ENCODE measurements at regions not wholly inside any gene's neighbourhood (a gene's known extent, or its start where the extent isn't known, plus 50 kb on each side); places are given as distances from the start of the nearest gene placed in this dataset.

DNA sequence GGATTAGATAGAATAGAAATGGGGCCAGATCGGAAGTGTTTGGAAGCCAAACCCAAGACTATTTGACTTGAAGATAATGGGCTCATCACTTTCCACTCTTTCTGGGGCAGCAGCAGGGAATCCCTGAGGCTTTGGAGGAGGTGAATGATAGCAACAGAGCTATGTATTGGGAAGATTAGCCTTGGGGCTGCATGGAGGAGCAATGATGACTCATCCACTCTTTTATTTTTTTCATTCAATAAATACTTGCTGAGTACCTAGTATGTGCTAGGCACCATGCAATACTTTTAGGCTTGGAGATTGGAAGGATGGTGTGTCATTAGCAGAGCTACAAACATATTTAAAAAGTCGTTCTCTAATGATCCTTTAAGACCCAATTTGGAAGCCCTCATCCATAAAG lies 166.9 kb upstream of the FOXD3 start:
- Histone ChIP-seq H3K23ac (ENCODE audit: low read depth, low read length, poor library complexity) (no peak overlapping the region), H3K4ac (ENCODE audit: low read length) (no peak overlapping the region), H3K36me3 (replicated peaks in 1 of 2; ENCODE audit: control insufficient read depth in 2 of 2, insufficient read depth in 2 of 2, low read length in 2 of 2) (no peaks in the 10 kb centered on the region), H3K9me3 (replicated peaks in 1 of 2; ENCODE audit: control insufficient read depth in 2 of 2, insufficient read depth in 1 of 2, low read depth in 1 of 2, low read length in 2 of 2) (no peaks in the 10 kb centered on the region), H3K4me3 (ENCODE audit: low read length in 2 of 2) (no peak overlapping the region), H2BK12ac (ENCODE audit: low read length) (no peak overlapping the region), H3K18ac (ENCODE audit: low read length) (no peak overlapping the region), H3K9ac (ENCODE audit: low read depth, low read length, poor library complexity) (no peak overlapping the region), H3K27ac (replicated peaks; ENCODE audit: low read length) (no peak overlapping the region), H3K4me1 (ENCODE audit: control insufficient read depth in 2 of 2, insufficient read depth in 1 of 2, low read depth in 1 of 2, low read length in 2 of 2) (no peaks in the 10 kb centered on the region), H2BK15ac (ENCODE audit: low read length) (no peak overlapping the region), H4K8ac (ENCODE audit: low read depth, low read length) (no peak overlapping the region), H2BK120ac (ENCODE audit: low read depth, low read length) (no peak overlapping the region), H2AK5ac (ENCODE audit: low read depth, low read length) (no peak overlapping the region), H3K27me3 (ENCODE audit: control insufficient read depth in 3 of 3, insufficient read depth in 3 of 3, low read depth in 1 of 3, low read length in 3 of 3) (no peaks in the 10 kb centered on the region), H2BK5ac (ENCODE audit: low read length) (no peak overlapping the region), H3K4me2 (ENCODE audit: insufficient read depth, low read length, poor library complexity, severe bottlenecking) (no peak overlapping the region), H2AFZ (ENCODE audit: low read length) (no peak overlapping the region), H4K91ac (ENCODE audit: low read depth, low read length, poor library complexity) (no peak overlapping the region), H3K14ac (ENCODE audit: low read length) (no peak overlapping the region), H3K79me1 (ENCODE audit: low read depth, low read length) (no peaks in the 10 kb centered on the region)
- DNase-seq (ENCODE audit: low spot score) = no peak
- no CpG with 5 or more reads among the region's 2 CpGs for WGBS, 2 donors (ENCODE audit: extremely low coverage in 2 of 2, insufficient read length in 2 of 2, insufficient replicate concordance in 1 of 2)

DNA sequence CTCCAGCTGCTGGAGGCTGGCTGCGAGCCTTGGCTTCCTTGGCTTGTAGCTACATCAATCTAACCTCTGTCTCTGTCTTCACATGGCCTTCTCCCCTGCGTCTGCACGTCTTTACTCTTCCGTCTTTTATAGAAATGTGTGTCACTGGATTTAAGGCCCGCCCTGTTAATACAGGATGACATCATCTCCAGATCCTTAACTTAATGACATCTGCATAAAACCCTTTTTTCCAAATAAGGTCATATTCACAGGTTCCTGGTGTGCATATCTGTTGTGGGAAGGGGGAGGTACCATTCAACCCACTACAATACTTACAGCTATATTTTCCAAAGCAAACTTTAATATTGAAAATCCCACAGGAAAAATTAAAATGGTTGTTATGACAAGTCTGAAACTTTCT lies 165.3 kb upstream of the FOXD3 start:
- Histone ChIP-seq H3K9me3 (replicated peaks in 1 of 2; ENCODE audit: control insufficient read depth in 2 of 2, insufficient read depth in 1 of 2, low read depth in 1 of 2, low read length in 2 of 2) (no peaks in the 10 kb centered on the region), H2BK120ac (ENCODE audit: low read depth, low read length) (no peak overlapping the region), H3K14ac (ENCODE audit: low read length) (no peak overlapping the region), H2BK12ac (ENCODE audit: low read length) (no peak overlapping the region), H4K8ac (ENCODE audit: low read depth, low read length) (no peak overlapping the region), H3K23ac (ENCODE audit: low read depth, low read length, poor library complexity) (no peak overlapping the region), H3K4me2 (ENCODE audit: insufficient read depth, low read length, poor library complexity, severe bottlenecking) (no peak overlapping the region), H3K79me1 (ENCODE audit: low read depth, low read length) (no peaks in the 10 kb centered on the region), H3K27ac (replicated peaks; ENCODE audit: low read length) (no peak overlapping the region), H2BK15ac (ENCODE audit: low read length) (no peak overlapping the region), H3K4ac (ENCODE audit: low read length) (no peak overlapping the region), H2AK5ac (ENCODE audit: low read depth, low read length) (no peak overlapping the region), H4K91ac (ENCODE audit: low read depth, low read length, poor library complexity) (no peak overlapping the region), H3K18ac (ENCODE audit: low read length) (no peak overlapping the region), H3K9ac (ENCODE audit: low read depth, low read length, poor library complexity) (no peak overlapping the region), H2AFZ (ENCODE audit: low read length) (no peak overlapping the region), H2BK5ac (ENCODE audit: low read length) (no peak overlapping the region), H3K27me3 (ENCODE audit: control insufficient read depth in 3 of 3, insufficient read depth in 3 of 3, low read depth in 1 of 3, low read length in 3 of 3) (no peaks in the 10 kb centered on the region), H3K4me1 (ENCODE audit: control insufficient read depth in 2 of 2, insufficient read depth in 1 of 2, low read depth in 1 of 2, low read length in 2 of 2) (no peaks in the 10 kb centered on the region), H3K4me3 (ENCODE audit: low read length in 2 of 2) (no peak overlapping the region), H3K36me3 (replicated peaks in 1 of 2; ENCODE audit: control insufficient read depth in 2 of 2, insufficient read depth in 2 of 2, low read length in 2 of 2) (no peaks in the 10 kb centered on the region)
- DNase-seq (ENCODE audit: low spot score) = no peak
- WGBS, 2 donors (ENCODE audit: extremely low coverage in 2 of 2, insufficient read length in 2 of 2, insufficient replicate concordance in 1 of 2) = no CpG with 5 or more reads among the region's 5 CpGs

DNA sequence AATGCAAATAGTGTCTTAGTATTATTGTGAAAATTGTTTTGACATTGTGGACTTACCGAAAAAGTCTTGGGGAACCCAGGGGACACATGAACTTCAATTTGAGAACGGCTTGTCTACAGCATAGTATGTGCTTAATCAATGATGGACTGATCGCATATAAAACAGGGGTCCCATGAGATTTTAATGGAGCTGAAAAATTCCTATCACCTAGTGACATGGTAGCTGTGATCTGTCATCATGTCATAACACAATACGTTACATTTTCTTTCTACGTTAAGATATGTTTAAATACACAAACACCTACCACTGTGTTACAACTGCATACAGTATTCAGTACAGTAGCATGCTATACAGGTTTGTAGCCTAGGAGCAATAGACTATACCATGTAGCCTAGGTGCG lies 153.3 kb upstream of the FOXD3 start:
- H3K14ac ChIP-seq (ENCODE audit: low read length) = no peak overlapping the region
- no peak overlapping the region for H3K23ac ChIP-seq (ENCODE audit: low read depth, low read length, poor library complexity)
- no peaks in the 10 kb centered on the region for H3K9me3 ChIP-seq (replicated peaks in 1 of 2; ENCODE audit: control insufficient read depth in 2 of 2, insufficient read depth in 1 of 2, low read depth in 1 of 2, low read length in 2 of 2)
- H2BK5ac ChIP-seq (ENCODE audit: low read length) = no peak overlapping the region
- no peak overlapping the region for H3K18ac ChIP-seq (ENCODE audit: low read length)
- H4K91ac ChIP-seq (ENCODE audit: low read depth, low read length, poor library complexity) = no peak overlapping the region
- no peak overlapping the region for H2AFZ ChIP-seq (ENCODE audit: low read length)
- H3K4me2 ChIP-seq (ENCODE audit: insufficient read depth, low read length, poor library complexity, severe bottlenecking) = no peak overlapping the region
- no peaks in the 10 kb centered on the region for H3K4me1 ChIP-seq (ENCODE audit: control insufficient read depth in 2 of 2, insufficient read depth in 1 of 2, low read depth in 1 of 2, low read length in 2 of 2)
- no CpG with 5 or more reads among the region's 6 CpGs for WGBS, 2 donors (ENCODE audit: extremely low coverage in 2 of 2, insufficient read length in 2 of 2, insufficient replicate concordance in 1 of 2)
- DNase-seq (ENCODE audit: low spot score) = no peak
- no peak overlapping the region for H4K8ac ChIP-seq (ENCODE audit: low read depth, low read length)
- no peak overlapping the region for H3K4ac ChIP-seq (ENCODE audit: low read length)
- H3K27me3 ChIP-seq (ENCODE audit: control insufficient read depth in 3 of 3, insufficient read depth in 3 of 3, low read depth in 1 of 3, low read length in 3 of 3) = no peaks in the 10 kb centered on the region
- H3K27ac ChIP-seq (replicated peaks; ENCODE audit: low read length) = no peak overlapping the region
- H3K79me1 ChIP-seq (ENCODE audit: low read depth, low read length) = no peaks in the 10 kb centered on the region
- no peak overlapping the region for H2BK12ac ChIP-seq (ENCODE audit: low read length)
- no peak overlapping the region for H3K9ac ChIP-seq (ENCODE audit: low read depth, low read length, poor library complexity)
- no peaks in the 10 kb centered on the region for H3K36me3 ChIP-seq (replicated peaks in 1 of 2; ENCODE audit: control insufficient read depth in 2 of 2, insufficient read depth in 2 of 2, low read length in 2 of 2)
- no peak overlapping the region for H2AK5ac ChIP-seq (ENCODE audit: low read depth, low read length)
- no peak overlapping the region for H2BK15ac ChIP-seq (ENCODE audit: low read length)
- no peak overlapping the region for H3K4me3 ChIP-seq (ENCODE audit: low read length in 2 of 2)
- H2BK120ac ChIP-seq (ENCODE audit: low read depth, low read length) = no peak overlapping the region

DNA sequence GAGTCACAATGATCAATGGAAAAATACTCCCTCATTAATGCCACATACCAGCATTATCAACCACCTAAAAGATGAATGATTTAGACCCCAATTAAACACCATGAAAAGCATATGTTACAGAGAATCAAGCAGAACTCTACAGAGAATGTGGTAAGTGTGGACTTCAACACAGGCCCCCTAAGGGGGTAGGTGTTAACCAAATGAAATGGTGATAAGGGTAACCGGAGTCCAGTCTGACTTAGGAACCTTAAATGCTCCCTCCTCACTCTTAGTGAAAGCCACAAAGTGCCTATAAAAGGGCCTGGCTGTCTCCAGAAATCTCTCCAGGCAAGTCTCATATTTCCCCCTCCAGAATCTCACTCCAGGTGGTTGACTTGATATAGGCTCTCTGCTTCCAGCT lies 149.2 kb upstream of the FOXD3 start:
- Histone ChIP-seq H3K4me3 (ENCODE audit: low read length in 2 of 2) (no peak overlapping the region), H2BK120ac (ENCODE audit: low read depth, low read length) (no peak overlapping the region), H4K91ac (ENCODE audit: low read depth, low read length, poor library complexity) (no peak overlapping the region), H2AK5ac (ENCODE audit: low read depth, low read length) (no peak overlapping the region), H3K4me1 (ENCODE audit: control insufficient read depth in 2 of 2, insufficient read depth in 1 of 2, low read depth in 1 of 2, low read length in 2 of 2) (no peaks in the 10 kb centered on the region), H3K14ac (ENCODE audit: low read length) (no peak overlapping the region), H3K4me2 (ENCODE audit: insufficient read depth, low read length, poor library complexity, severe bottlenecking) (no peak overlapping the region), H2BK12ac (ENCODE audit: low read length) (no peak overlapping the region), H3K9me3 (replicated peaks in 1 of 2; ENCODE audit: control insufficient read depth in 2 of 2, insufficient read depth in 1 of 2, low read depth in 1 of 2, low read length in 2 of 2) (no peaks in the 10 kb centered on the region), H3K36me3 (replicated peaks in 1 of 2; ENCODE audit: control insufficient read depth in 2 of 2, insufficient read depth in 2 of 2, low read length in 2 of 2) (no peaks in the 10 kb centered on the region), H2AFZ (ENCODE audit: low read length) (no peak overlapping the region), H3K27ac (replicated peaks; ENCODE audit: low read length) (no peak overlapping the region), H3K4ac (ENCODE audit: low read length) (no peak overlapping the region), H2BK5ac (ENCODE audit: low read length) (no peak overlapping the region), H3K9ac (ENCODE audit: low read depth, low read length, poor library complexity) (no peak overlapping the region), H3K18ac (ENCODE audit: low read length) (no peak overlapping the region), H2BK15ac (ENCODE audit: low read length) (no peak overlapping the region), H3K79me1 (ENCODE audit: low read depth, low read length) (no peaks in the 10 kb centered on the region), H3K27me3 (ENCODE audit: control insufficient read depth in 3 of 3, insufficient read depth in 3 of 3, low read depth in 1 of 3, low read length in 3 of 3) (no peaks in the 10 kb centered on the region), H3K23ac (ENCODE audit: low read depth, low read length, poor library complexity) (no peak overlapping the region), H4K8ac (ENCODE audit: low read depth, low read length) (no peak overlapping the region)
- DNase-seq (ENCODE audit: low spot score) = no peak
- WGBS, 2 donors (ENCODE audit: extremely low coverage in 2 of 2, insufficient read length in 2 of 2, insufficient replicate concordance in 1 of 2) = no CpG with 5 or more reads among the region's 1 CpG

Data from neuronal stem cell (in vitro differentiated cells).